ENCODE measurements at regions not wholly inside any gene's neighbourhood (a gene's known extent, or its start where the extent isn't known, plus 50 kb on each side); places are given as distances from the start of the nearest gene placed in this dataset.

- DNase-seq (ENCODE audit: low read depth) = no peak
- H3K4me3 ChIP-seq (ENCODE audit: low read depth, low read length) = no peak overlapping the region
- no peak for TF ChIP-seq CTCF (IDR thresholded peaks at IDR 0.05; ENCODE audit: low read depth, low read length)
- no peak for TF ChIP-seq MYC (IDR thresholded peaks at IDR 0.05; ENCODE audit: low read depth, low read length)
- no peak for TF ChIP-seq MAX (IDR thresholded peaks at IDR 0.05; ENCODE audit: low read depth, low read length)
- no peak for TF ChIP-seq POLR2A (IDR thresholded peaks at IDR 0.05; ENCODE audit: extremely low read depth, insufficient read length)
Measured at GRCh38 chr7:83861-84632, 108.3 kb upstream of the FAM20C start.

GRCh38 chr7:84633-85020 is 107.7 kb upstream of the FAM20C start:
- DNase-seq (ENCODE audit: low read depth) = no peak
- no peak overlapping the region for H3K4me3 ChIP-seq (ENCODE audit: low read depth, low read length)
- TF ChIP-seq POLR2A (IDR thresholded peaks at IDR 0.05; ENCODE audit: extremely low read depth, insufficient read length) (no peak), MYC (IDR thresholded peaks at IDR 0.05; ENCODE audit: low read depth, low read length) (no peak), MAX (IDR thresholded peaks at IDR 0.05; ENCODE audit: low read depth, low read length) (no peak), CTCF (IDR thresholded peaks at IDR 0.05; ENCODE audit: low read depth, low read length) (no peak)

GRCh38 chr7:85074-85882 is 107.1 kb upstream of the FAM20C start:
- DNase-seq (ENCODE audit: low read depth) = no peak
- no peak overlapping the region for H3K4me3 ChIP-seq (ENCODE audit: low read depth, low read length)
- TF ChIP-seq CTCF (IDR thresholded peaks at IDR 0.05; ENCODE audit: low read depth, low read length) (no peak), POLR2A (IDR thresholded peaks at IDR 0.05; ENCODE audit: extremely low read depth, insufficient read length) (no peak), MAX (IDR thresholded peaks at IDR 0.05; ENCODE audit: low read depth, low read length) (no peak), MYC (IDR thresholded peaks at IDR 0.05; ENCODE audit: low read depth, low read length) (no peak)

GRCh38 chr7:85883-86515 is 106.4 kb upstream of the FAM20C start:
- no peak overlapping the region for H3K4me3 ChIP-seq (ENCODE audit: low read depth, low read length)
- TF ChIP-seq POLR2A (IDR thresholded peaks at IDR 0.05; ENCODE audit: extremely low read depth, insufficient read length) (no peak), MYC (IDR thresholded peaks at IDR 0.05; ENCODE audit: low read depth, low read length) (no peak), MAX (IDR thresholded peaks at IDR 0.05; ENCODE audit: low read depth, low read length) (no peak), CTCF (IDR thresholded peaks at IDR 0.05; ENCODE audit: low read depth, low read length) (no peak)
- no peak for DNase-seq (ENCODE audit: low read depth)

- DNase-seq (ENCODE audit: low read depth) = no peak
- no peak overlapping the region for H3K4me3 ChIP-seq (ENCODE audit: low read depth, low read length)
- TF ChIP-seq MYC (IDR thresholded peaks at IDR 0.05; ENCODE audit: low read depth, low read length) = no peak
Measured at GRCh38 chr7:86629-87028, 105.7 kb upstream of the FAM20C start.

GRCh38 chr7:87047-87446 is 105.3 kb upstream of the FAM20C start:
- DNase-seq (ENCODE audit: low read depth) = no peak
- no peak for TF ChIP-seq POLR2A (IDR thresholded peaks at IDR 0.05; ENCODE audit: extremely low read depth, insufficient read length)
- TF ChIP-seq CTCF (IDR thresholded peaks at IDR 0.05; ENCODE audit: low read depth, low read length) = no peak
- no peak for TF ChIP-seq MYC (IDR thresholded peaks at IDR 0.05; ENCODE audit: low read depth, low read length)
- TF ChIP-seq MAX (IDR thresholded peaks at IDR 0.05; ENCODE audit: low read depth, low read length) = no peak
- H3K4me3 ChIP-seq (ENCODE audit: low read depth, low read length) = no peak overlapping the region

Measured in NB4 (cell line).